Osteocyte (in vitro differentiated cells): ENCODE measurements at regions not wholly inside any gene's neighbourhood (a gene's known extent, or its start where the extent isn't known, plus 50 kb on each side); places are given as distances from the start of the nearest gene placed in this dataset.

Experiments
- DNase-seq: peaks from one replicate; pipeline ENCODE4 v3.0.0; 2021; ENCODE audit warnings: mixed read lengths; ENCODE audit not compliant: unreplicated experiment; ENCODE audit errors: extremely low spot score
- H3K27ac Mint-ChIP-seq: one replicate; pipeline ENCODE4 v1.8.0; 2021; ENCODE audit warnings: mild to moderate bottlenecking, mixed read lengths; ENCODE audit not compliant: unreplicated experiment
- H3K27me3 Mint-ChIP-seq: one replicate; pipeline ENCODE4 v1.8.0; 2021; ENCODE audit warnings: mixed read lengths; ENCODE audit not compliant: unreplicated experiment
- H3K36me3 Mint-ChIP-seq: one replicate; pipeline ENCODE4 v1.8.0; 2021; ENCODE audit warnings: mixed read lengths; ENCODE audit not compliant: unreplicated experiment
- H3K4me1 Mint-ChIP-seq: one replicate; pipeline ENCODE4 v1.8.0; 2021; ENCODE audit warnings: mixed read lengths; ENCODE audit not compliant: unreplicated experiment
- H3K4me3 Mint-ChIP-seq: one replicate; pipeline ENCODE4 v1.8.0; 2021; ENCODE audit warnings: mild to moderate bottlenecking, moderate library complexity, mixed read lengths; ENCODE audit not compliant: unreplicated experiment
- H3K9me3 Mint-ChIP-seq: one replicate; pipeline ENCODE4 v1.8.0; 2021; ENCODE audit warnings: mixed read lengths; ENCODE audit not compliant: unreplicated experiment
- TF ChIP-seq, protein P1 (sequence below): fragments of 200-600 bp; sonication (generic); IDR thresholded peaks from 2 replicates; pipeline ENCODE4 v1.5.0; 2021; ENCODE audit warnings: antibody characterized with exemption, mild to moderate bottlenecking, moderate library complexity

DNA sequence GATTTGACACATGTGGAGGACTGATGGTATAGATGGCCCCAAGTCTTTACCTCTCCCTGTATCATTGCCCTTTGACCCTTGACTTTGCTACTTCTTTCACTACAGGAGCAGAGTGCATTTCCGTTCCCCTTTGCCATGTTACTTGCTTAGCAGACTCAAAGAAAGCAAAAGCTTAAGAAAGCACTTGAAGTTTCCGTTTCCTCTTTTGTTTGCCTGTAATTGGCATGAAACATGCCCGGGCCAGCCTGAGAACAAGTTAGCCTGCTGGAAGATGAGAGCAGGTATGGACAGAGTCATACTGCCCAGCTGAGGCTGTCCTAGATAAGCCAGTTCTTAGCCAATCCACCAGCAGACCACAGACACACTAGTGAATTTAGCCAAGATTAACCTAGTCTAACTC lies 206.0 kb downstream of the BCOR start:
- H3K36me3 Mint-ChIP-seq = no peaks in the 10 kb centered on the region
- H3K27me3 Mint-ChIP-seq = no peaks in the 10 kb centered on the region
- H3K4me1 Mint-ChIP-seq = peaks cover 30% of the 10 kb centered on the region
- no peak for DNase-seq
- no peak overlapping the region for H3K27ac Mint-ChIP-seq
- TF ChIP-seq, protein P1, sequence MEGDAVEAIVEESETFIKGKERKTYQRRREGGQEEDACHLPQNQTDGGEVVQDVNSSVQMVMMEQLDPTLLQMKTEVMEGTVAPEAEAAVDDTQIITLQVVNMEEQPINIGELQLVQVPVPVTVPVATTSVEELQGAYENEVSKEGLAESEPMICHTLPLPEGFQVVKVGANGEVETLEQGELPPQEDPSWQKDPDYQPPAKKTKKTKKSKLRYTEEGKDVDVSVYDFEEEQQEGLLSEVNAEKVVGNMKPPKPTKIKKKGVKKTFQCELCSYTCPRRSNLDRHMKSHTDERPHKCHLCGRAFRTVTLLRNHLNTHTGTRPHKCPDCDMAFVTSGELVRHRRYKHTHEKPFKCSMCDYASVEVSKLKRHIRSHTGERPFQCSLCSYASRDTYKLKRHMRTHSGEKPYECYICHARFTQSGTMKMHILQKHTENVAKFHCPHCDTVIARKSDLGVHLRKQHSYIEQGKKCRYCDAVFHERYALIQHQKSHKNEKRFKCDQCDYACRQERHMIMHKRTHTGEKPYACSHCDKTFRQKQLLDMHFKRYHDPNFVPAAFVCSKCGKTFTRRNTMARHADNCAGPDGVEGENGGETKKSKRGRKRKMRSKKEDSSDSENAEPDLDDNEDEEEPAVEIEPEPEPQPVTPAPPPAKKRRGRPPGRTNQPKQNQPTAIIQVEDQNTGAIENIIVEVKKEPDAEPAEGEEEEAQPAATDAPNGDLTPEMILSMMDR = no peak
- no peak overlapping the region for H3K4me3 Mint-ChIP-seq
- peaks cover 5% of the 10 kb centered on the region for H3K9me3 Mint-ChIP-seq

- Mint-ChIP-seq H3K27ac (peak overlapping the region; percentile 81), H3K36me3 (no peaks in the 10 kb centered on the region), H3K4me3 (no peak overlapping the region), H3K9me3 (peaks cover 5% of the 10 kb centered on the region), H3K4me1 (peaks cover 48% of the 10 kb centered on the region), H3K27me3 (no peaks in the 10 kb centered on the region)
- no peak for DNase-seq
- TF ChIP-seq, protein P1 = no peak
Observed at GRCh38 chrX:39893417-39894338, 204.1 kb downstream of the BCOR start.

DNA sequence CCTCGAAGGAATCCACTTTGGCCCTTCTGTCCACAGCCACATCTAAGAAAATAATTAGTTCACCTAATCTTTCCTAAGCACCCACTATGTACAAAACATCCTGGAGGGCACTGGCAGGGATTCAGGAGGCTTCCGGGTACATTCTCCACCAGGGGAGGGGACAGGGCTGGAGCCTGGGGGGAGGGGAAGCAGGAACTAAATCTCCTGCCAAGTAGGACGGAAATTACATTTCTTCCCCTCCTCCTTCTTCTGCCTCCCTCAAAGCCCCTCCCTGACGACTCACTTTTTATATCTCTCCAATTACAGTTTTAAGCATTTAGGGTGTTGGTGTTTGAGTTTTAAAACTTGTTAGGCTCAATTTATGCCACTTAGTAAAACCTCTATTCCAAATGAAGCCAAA lies 203.1 kb downstream of the BCOR start:
- no peak overlapping the region for H3K4me3 Mint-ChIP-seq
- H3K27ac Mint-ChIP-seq = peak overlapping the region; percentile 81
- no peaks in the 10 kb centered on the region for H3K36me3 Mint-ChIP-seq
- no peak for DNase-seq
- TF ChIP-seq, protein P1 = no peak
- peaks cover 5% of the 10 kb centered on the region for H3K9me3 Mint-ChIP-seq
- no peaks in the 10 kb centered on the region for H3K27me3 Mint-ChIP-seq
- H3K4me1 Mint-ChIP-seq = peaks cover 50% of the 10 kb centered on the region

DNA sequence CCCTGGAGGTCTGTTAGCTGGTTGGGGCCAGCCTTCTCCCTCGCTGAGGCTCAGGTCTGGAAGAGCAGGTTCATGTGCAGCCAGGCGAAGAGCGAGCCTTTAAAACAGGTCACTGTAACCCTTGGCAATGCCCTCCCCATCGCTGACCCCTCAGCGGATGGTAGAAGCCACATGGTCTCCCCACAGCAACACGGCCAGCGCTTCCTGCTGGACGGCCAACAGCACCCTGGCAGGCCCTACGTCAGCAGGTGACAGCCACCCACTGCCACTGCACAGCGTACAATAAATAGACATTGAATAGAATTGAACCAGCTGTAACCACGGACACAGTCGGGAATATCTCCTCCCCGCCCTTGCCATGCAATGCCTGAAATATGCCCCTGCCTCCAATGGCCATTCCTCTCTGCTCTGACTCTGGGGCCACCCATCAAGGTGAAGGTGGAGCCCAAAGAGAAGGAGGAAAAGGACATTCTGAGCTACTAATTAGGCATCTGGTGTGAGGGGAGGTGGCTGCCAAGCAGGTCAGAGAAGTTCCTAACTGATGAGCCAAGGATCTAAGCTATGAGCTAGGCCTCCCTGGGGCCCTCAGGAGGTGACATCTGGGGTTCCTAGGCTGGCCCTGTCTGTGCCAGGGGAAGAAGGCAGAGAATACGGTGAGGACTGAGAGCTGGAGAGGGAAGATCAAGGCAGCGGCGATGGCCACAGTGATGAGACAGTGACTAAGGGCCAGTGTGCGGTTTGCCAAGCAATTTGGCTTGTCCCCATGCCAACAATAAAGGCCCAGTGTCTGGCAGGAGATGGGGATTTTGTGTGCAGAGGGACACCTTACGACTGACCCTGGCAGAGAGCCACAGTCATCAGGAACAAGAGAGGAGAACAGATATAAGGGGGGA lies 202.3 kb downstream of the BCOR start:
- DNase-seq = no peak
- H3K36me3 Mint-ChIP-seq = no peaks in the 10 kb centered on the region
- peak overlapping the region; percentile 81 for H3K27ac Mint-ChIP-seq
- TF ChIP-seq, protein P1 = no peak
- H3K27me3 Mint-ChIP-seq = no peaks in the 10 kb centered on the region
- no peak overlapping the region for H3K4me3 Mint-ChIP-seq
- peaks cover 57% of the 10 kb centered on the region for H3K4me1 Mint-ChIP-seq
- peaks cover 5% of the 10 kb centered on the region for H3K9me3 Mint-ChIP-seq
